ENCODE measurements at regions not wholly inside any gene's neighbourhood (a gene's known extent, or its start where the extent isn't known, plus 50 kb on each side); places are given as distances from the start of the nearest gene placed in this dataset.

GRCh38 chr13:24063281-24063877 lies 97.1 kb upstream of the SPATA13 start:
- no peak for DNase-seq (ENCODE audit: low spot score in 2 of 2, unreplicated experiment in 2 of 2)
- H3K27me3 Mint-ChIP-seq (ENCODE audit: low read depth): peaks cover 3% of the 10 kb centered on the region
- TF ChIP-seq CTCF (IDR thresholded peaks at IDR 0.05; ENCODE audit: unreplicated experiment): no peak
- peaks cover 12% of the 10 kb centered on the region for H3K4me1 Mint-ChIP-seq
- H3K36me3 Mint-ChIP-seq: no peaks in the 10 kb centered on the region
- H3K27ac Mint-ChIP-seq: no peak overlapping the region
- peaks cover 4% of the 10 kb centered on the region for H3K9me3 Mint-ChIP-seq
- no peak overlapping the region for H3K4me3 Mint-ChIP-seq

GRCh38 chr13:24064371-24064770 lies 96.1 kb upstream of the SPATA13 start:
- no peak for TF ChIP-seq CTCF (IDR thresholded peaks at IDR 0.05; ENCODE audit: unreplicated experiment)
- peaks cover 5% of the 10 kb centered on the region for H3K9me3 Mint-ChIP-seq
- no peak overlapping the region for H3K27ac Mint-ChIP-seq
- peaks cover 12% of the 10 kb centered on the region for H3K4me1 Mint-ChIP-seq
- no peak for DNase-seq (ENCODE audit: low spot score in 2 of 2, unreplicated experiment in 2 of 2)
- H3K4me3 Mint-ChIP-seq: no peak overlapping the region
- H3K36me3 Mint-ChIP-seq: no peaks in the 10 kb centered on the region
- peaks cover 3% of the 10 kb centered on the region for H3K27me3 Mint-ChIP-seq (ENCODE audit: low read depth)

- no peaks in the 10 kb centered on the region for H3K36me3 Mint-ChIP-seq
- H3K9me3 Mint-ChIP-seq: peaks cover 5% of the 10 kb centered on the region
- H3K4me3 Mint-ChIP-seq: no peak overlapping the region
- H3K27ac Mint-ChIP-seq: no peak overlapping the region
- TF ChIP-seq CTCF (IDR thresholded peaks at IDR 0.05; ENCODE audit: unreplicated experiment): no peak
- peaks cover 12% of the 10 kb centered on the region for H3K4me1 Mint-ChIP-seq
- peaks cover 3% of the 10 kb centered on the region for H3K27me3 Mint-ChIP-seq (ENCODE audit: low read depth)
- DNase-seq (ENCODE audit: low spot score in 2 of 2, unreplicated experiment in 2 of 2): no peak
Observed at GRCh38 chr13:24065176-24065575, 95.3 kb upstream of the SPATA13 start.

GRCh38 chr13:24066405-24067295 lies 93.9 kb upstream of the SPATA13 start:
- no peaks in the 10 kb centered on the region for H3K36me3 Mint-ChIP-seq
- peaks cover 3% of the 10 kb centered on the region for H3K27me3 Mint-ChIP-seq (ENCODE audit: low read depth)
- no peak overlapping the region for H3K27ac Mint-ChIP-seq
- H3K4me3 Mint-ChIP-seq: no peak overlapping the region
- peaks cover 12% of the 10 kb centered on the region for H3K4me1 Mint-ChIP-seq
- peaks cover 5% of the 10 kb centered on the region for H3K9me3 Mint-ChIP-seq
- no peak for DNase-seq (ENCODE audit: low spot score in 2 of 2, unreplicated experiment in 2 of 2)
- no peak for TF ChIP-seq CTCF (IDR thresholded peaks at IDR 0.05; ENCODE audit: unreplicated experiment)

GRCh38 chr13:24068472-24068871 lies 92.0 kb upstream of the SPATA13 start:
- DNase-seq (ENCODE audit: low spot score in 2 of 2, unreplicated experiment in 2 of 2): no peak
- Mint-ChIP-seq H3K36me3 (no peaks in the 10 kb centered on the region), H3K27me3 (ENCODE audit: low read depth) (no peaks in the 10 kb centered on the region), H3K4me1 (peaks cover 7% of the 10 kb centered on the region), H3K4me3 (no peak overlapping the region), H3K9me3 (peaks cover 5% of the 10 kb centered on the region), H3K27ac (no peak overlapping the region)
- TF ChIP-seq CTCF (IDR thresholded peaks at IDR 0.05; ENCODE audit: unreplicated experiment): no peak
